Lung microvascular endothelial cell (primary cell): ENCODE measurements at regions not wholly inside any gene's neighbourhood (a gene's known extent, or its start where the extent isn't known, plus 50 kb on each side); places are given as distances from the start of the nearest gene placed in this dataset.

Source experiments
- DNase-seq, 2 donors: peaks; one replicate each; pipeline versions ENCODE4 v3.0.0 to v3.0.0-alpha.2; 2010; ENCODE audit warnings: low read depth in 2 of 2

DNA sequence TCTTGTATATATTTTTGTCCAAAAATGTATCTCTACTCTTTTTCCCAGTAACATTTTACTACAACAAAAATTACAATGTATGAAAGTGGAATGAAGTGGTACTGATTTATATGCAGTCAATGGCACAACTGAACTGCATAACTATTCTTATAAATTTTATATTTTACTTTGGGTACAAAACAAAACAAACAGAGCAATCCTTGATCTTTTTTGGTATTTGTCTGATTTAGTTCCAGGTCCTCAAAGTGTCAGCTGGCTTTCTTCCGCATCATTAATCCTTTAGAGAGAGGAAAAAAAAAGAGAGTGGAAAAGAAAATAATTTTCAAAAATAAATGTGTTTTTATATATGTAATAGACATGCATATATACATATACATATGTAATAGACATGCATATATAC, 252.4 kb upstream of the SLIT2 start:
- DNase-seq: no peak

DNA sequence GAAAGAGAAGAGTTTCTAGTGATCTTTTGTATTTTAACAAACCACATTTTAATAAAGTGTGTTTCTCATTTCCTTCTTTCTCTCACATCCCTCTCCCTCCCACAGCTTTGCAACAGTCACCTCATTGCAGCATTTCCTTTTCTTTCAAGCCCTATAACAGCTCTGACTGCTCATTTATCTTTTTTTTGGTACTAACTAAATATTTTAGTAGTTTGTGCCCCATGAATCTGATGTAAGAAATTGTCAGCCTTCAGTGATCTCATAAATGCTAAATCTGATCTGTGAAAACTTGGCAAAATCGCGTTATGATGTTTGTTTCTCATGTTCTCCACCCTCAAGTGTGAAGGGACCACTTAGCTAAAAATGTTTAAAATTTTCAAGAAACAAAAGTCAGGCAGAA, 258.5 kb upstream of the SLIT2 start:
- peak in 1 of 2 donors; percentile 45 for DNase-seq

DNA sequence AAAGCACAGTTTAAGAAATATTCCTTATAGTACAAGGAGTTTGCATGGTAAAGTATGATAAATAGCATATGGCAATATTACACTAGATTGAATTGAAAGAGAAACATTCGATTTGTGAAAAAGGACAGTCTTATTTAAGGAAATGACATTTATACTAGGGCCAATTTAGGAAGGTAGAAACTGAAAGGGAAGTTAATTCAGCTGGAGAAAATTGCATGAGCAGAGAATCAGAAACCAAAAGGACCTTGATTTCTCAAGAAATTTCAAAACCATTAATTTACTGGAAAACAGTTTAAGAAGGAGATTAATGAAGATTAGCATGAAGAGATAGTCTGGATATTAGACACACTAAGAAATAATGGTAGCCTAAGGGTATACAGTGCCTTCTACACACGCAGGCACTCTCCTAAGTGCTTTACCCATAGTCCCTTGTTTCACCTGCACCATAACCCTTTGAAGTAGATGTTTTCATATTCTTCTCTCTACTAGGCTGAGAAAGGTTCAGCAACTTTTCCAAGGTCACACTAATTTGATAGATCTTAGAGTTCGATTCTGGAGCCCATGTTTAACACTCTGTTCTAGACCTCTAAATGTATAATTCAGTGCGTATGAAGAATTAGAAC, 259.1 kb upstream of the SLIT2 start:
- no peak for DNase-seq

DNA sequence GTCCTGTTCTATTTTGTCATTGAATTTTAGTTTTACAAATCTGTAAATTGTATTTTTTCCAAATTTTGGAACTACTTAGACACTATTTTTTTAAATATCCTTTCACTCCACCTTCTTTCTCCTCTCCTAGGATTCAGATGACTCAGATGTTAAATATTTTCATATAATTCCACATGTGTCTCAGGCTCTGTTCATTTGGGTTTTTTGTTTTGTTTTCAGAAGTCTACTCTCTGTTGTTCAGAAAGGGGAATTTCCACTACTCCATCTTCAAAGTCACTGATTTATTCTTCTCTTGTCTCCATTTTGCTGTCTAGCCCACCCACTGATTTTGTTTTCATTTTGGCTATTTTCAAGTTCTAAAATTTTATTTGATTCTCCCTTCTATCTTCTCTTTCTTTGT, 264.0 kb upstream of the SLIT2 start:
- peak in 1 of 2 donors; percentile 66 for DNase-seq

DNA sequence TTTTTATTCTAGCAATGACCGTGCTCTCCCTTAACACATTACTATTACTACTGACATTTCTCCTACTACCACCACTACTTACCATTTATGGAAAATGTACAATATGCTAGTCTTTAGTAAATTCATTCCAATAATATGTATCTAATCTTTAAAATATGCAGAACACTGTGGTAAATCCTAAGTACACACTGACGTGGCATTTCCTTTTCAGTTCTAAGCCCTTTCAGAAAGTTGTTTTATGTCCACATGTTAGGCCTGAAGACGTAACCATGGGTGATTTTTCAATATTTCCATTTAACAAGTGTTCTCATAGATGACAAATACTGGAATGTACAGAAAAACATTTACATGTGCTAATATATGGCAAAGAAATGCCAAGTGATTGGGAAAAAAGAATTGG, 268.6 kb upstream of the SLIT2 start:
- DNase-seq: peak in 1 of 2 donors; percentile 95

DNA sequence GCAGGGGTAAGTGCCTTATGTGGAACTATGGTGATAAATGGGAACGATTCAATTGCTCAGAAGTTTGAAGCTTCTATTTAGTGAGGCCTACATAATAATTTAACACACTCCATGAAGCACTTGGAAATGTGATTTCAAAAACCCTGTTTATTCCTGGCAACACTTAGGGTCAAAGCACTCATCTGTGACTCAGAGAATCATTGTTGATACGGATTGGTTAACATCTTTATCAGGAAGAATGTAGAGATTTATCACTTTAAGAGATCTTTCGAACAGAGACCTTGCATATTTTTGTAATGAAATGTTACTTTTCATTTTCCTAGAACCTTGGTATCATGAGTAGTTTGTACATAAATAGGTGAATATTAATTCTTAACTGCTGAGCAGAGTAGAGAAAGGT, 269.1 kb upstream of the SLIT2 start:
- DNase-seq: peak in 1 of 2 donors; percentile 82

DNA sequence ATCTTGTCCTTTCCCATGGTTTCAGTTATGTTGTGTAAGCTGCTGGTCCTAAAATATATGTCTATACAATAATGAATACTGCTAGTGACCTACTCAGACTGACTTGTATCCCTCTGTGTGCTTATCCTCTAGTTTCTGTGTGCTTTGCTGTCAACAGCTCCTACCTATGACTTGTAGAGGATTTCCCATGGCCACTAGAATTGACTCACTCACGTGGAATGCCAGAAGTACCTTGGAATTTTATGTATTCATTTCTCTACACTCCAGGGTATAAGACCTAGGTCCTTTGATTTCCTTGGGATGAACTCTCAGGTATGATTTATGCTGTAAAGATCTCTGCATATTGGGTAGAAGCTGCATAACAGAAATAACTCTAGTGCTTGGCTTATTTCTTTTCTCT, 279.9 kb upstream of the SLIT2 start:
- DNase-seq: peak in 1 of 2 donors; percentile 26

DNA sequence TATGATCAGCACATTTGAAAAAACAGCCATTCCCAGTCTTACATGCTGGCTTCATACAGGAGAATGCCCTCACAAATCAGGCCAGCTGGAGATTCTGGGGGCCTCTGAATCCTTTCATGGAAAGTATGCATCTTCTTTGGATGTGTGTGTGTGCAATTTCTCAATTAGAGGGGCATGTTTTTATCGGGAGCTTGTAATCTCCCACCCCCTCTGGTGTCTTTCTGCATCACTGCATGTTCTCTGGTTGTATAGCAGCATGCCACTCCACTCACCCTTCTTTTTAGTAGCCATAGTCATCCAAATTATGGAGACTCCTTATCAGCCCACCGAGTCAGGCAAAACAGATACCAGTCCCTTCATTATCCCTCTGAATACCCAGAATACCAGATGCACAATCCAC, 282.2 kb upstream of the SLIT2 start:
- DNase-seq: no peak

DNA sequence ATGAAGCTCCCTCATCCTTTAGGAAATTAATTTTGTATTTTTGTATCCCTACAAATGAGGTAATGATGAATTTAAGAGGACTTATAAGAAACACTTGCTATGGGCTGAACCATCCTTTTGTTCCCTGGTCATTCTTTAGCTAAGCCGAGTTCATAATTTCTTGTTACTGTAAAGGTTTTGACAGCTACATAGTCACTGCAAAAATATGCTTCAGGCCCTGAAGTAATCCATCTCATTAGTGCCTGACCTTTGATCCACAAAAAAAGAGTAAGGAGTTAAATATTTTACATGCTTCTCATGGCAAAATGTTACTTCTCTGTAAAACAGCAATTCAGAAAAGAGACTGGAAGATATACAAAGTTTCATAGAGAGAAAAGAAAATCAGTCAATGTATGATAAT, 290.6 kb upstream of the SLIT2 start:
- peak in 1 of 2 donors; percentile 58 for DNase-seq

DNA sequence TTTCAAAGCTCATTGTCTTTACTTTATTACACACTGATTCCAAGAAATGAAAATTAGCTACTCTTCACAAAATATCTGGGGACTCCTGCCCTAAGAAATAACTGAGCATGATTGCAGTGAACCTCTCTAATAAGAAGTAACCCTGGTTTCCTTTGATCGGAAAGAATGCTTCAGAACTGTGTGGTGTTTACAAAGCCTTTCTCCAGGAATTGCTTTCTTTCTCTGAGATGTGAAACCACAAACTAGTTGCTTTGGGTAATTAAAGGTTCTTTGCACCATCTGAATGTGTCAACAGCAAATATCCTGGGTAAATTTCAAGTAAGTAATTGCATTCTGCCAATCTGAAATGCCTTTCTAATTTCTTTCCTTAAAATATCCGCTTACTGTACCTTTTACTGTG, 292.9 kb upstream of the SLIT2 start:
- DNase-seq: no peak

DNA sequence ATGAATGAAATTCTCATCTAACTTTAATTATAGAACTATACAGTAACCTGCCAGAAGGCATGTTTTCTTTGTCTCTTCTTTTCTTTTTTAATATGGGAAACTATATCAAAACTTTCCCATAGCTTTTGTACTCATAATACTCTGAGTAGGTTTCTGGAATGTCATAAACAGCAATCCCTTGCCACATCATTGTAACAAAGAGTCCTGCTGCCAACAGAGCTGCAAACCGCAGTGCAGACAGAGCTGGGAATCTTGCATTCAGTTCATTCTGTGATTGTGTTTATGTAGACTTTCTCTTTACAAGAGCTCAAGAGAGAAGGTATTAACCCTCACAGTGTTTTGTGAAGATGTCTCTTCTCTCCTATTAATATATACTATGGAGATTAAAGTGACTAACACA, 304.4 kb upstream of the SLIT2 start:
- DNase-seq: peak in 1 of 2 donors; percentile 16

DNA sequence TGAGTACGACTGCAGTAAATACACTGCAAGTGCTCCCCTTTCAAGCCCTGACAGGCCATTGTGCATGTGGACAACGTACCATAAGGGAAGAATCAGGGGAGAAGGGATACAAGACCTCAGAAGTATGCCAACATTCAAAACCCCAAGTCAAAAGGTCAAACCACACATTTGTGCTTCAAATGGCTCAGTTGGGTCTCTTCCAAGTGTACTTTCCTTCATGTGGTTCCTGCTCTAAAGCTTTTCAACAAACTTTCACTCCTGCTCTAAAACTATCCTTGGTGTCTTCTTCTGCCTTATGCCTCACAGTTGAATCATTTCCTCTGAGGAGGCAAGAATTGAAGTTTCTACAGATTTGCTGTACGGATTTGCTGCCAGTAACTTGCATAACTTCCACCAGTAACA, 305.7 kb upstream of the SLIT2 start:
- peak in 1 of 2 donors; percentile 97 for DNase-seq

DNA sequence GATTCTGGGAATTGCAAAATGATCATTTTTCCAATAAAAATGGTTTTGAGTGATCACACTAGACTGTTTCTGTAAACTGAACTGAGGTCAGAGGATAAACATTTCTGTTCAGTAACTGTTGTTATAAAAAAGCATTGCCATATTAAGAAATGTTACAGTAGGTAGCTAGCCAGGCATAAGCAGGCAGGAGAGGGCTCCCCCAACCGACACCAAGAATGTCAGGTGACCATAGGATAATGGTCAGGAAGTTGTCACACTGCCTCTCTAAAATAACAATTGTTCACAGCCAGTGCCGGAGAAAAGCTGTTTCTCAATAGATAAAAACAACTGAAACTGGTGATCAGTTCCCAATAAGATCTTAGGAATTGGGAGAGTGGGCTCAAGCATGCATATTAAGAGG, 306.2 kb upstream of the SLIT2 start:
- DNase-seq: peak in 1 of 2 donors; percentile 52

DNA sequence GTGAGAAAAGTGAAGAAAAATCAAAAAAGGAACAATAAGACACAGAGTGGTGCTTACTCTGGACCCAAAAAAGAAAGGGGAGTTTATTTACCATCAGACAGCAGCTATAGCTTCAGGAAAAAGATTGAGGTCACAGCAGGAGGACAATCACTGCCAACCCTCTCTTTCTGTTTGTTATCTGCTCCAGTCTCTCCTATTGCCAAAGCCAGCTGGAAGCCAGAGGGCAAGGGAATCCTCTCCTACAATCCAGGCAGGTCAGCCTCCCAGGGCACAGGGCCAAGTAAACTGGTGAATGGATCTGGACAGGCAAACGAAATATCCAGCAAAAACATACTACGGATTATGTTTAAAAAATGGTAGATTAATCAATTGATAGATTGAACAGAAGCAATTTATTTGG, 306.9 kb upstream of the SLIT2 start:
- no peak for DNase-seq

DNA sequence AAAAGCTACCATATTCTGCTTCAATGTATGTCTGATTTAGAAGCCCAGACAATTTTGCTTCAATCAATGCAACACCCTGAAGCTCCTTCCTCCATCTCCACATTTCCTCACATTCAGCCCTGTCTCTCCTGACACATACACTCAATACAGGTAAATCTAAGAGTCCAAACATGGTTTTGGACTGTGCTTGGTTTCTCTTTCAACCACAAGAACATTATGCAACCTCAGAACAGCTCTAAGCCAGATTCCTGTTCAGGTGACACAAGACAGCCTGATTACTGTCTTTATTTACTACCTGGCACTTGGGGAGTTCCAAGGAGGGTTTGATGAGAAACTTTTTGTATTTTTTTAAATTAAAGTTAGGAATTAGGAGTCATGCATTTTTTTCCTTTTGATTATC, 307.5 kb upstream of the SLIT2 start:
- DNase-seq: no peak

DNA sequence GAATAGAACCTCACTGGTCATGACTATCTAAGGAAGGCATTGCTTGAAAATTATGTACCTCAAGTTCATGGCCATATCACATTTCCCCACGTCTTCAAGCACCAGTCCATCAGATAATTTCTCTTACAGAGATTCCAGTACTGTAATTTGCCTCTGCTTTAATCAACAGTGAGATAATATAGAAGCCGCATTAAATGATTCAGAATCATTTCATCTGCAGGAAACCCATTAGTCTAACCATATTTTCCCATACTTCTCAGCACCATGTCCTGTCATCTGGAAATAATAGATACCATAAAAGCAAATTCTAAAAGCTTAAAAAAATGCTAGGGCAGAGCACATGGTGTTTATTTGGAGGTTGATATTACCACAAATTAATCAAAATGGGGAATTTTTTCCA, 310.3 kb upstream of the SLIT2 start:
- no peak for DNase-seq

DNA sequence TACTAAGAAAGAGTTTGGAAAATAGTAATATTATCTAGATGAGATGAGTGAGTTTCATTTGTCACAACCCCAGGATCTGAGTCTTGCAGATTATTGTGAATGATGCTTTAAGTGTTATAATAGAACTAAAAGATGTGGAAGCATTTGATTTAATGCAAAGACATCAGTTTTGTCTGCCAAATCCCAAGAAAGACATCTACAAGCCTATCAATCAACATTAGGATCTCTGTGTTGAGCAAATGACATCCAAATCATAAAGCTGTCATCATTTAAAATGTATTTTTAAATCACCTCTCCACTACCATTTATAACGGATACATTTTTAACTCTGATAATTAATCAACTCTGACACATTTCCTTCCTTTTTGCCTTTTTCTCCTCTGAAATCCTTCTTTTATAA, 310.8 kb upstream of the SLIT2 start:
- DNase-seq: no peak

DNA sequence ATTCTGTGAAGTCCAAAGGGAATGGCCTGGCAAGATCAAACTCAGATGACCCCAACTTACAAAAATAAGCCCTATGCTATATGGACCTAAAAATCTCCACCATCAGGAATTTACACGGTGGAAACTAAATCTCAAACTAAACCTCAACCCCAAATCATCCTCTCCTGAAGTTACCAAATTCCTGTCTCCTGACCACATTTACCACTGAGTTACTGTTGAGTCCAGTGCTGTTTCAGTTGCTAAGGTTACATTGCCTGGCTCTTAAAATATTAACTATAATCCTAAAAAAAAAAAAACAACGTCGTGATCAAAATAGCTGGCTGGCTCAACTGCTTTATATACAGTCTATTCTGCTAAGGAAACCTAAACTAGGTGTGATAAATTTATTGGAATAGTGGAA, 315.2 kb upstream of the SLIT2 start:
- DNase-seq: no peak

DNA sequence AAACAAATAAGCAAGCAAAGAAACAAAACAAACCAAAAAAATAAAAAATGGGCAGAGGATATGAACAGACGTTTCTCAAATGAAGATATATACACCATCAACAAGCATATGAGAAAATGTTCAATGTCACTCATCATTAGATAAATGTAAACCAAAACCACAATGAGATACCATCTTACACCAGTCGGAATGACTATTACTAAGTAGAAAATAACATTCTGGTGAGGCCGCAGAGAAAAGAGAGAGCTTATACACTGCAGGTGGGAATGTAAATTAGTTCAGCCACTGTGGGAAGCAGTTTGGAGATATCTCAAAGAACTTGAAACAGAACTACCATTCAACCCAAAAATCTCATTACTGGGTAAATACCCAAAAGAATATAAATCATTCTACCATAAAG, 321.0 kb upstream of the SLIT2 start:
- no peak for DNase-seq

DNA sequence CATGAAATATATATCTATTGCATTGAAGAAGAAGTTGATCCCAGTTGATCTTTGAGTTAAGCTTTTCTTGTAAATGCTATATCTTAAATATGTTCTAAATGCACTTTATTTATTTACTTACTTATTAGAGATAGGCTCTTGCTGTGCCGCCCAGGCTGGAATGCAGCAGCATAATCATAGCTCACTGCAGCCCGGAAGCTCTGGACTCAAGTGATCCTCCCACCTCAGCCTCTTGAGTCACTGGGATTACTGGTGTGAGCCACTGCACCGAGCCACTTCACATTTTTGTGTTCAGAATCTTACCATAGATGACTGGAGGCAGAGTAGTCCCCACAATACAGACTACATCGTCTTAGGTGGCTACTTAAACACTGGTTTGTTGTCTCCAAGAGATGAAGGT, 324.3 kb upstream of the SLIT2 start:
- peak in 1 of 2 donors; percentile 4 for DNase-seq

DNA sequence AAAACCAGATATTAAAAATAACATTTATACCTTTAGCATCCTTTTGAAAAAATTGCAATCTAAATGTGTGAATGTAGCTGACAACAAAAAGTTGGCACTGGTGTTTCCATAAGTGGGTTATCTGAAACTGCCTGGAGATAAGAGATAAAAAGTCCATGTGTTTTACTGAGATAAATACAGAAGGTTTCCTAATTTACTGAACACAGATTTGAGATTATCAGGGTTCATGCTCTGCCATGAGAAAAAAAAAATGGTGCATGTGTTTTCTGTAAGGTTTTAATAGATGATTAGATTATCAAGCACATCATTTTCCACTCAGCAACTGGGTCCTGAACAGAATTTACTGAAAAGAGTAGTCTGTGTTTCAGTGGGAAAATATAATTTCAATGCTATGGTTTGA, 326.2 kb upstream of the SLIT2 start:
- DNase-seq: no peak

DNA sequence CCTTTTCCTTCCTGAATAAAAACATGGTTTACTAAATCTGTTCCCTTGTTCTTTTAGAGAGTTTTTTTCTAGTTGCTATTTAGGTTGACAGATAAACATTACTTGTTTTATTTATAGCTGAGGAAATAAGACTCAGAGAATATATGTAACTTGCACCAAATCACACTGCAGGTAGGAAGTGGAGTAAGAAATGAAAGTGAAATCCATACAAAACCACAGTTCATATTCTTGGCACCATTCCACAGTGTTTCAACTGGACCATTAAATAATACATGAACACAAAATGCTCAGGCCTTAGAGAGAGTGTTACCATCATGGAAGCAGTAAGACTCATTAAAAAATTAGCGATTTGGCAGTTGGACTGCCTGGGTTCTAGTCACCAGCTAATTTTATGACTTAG, 326.9 kb upstream of the SLIT2 start:
- peak in 1 of 2 donors; percentile 65 for DNase-seq

DNA sequence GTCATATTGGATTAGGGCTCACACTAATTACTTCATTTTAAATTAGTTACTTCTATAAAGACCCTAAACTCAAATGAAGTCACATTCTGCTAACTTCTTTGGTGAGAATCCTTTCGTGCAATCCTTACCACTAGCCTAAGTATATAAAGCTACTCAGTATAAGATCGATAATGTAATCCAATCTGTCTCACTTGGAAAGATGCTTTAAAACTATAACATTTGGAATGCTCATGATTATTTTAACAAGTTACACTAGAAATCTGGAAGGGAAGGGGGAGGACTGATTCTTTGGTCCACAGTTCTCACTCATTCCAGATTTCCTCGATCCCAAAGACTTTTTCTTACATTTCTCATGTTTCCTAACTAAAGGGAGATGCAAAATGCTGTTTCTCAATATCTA, 336.4 kb upstream of the SLIT2 start:
- DNase-seq: no peak

DNA sequence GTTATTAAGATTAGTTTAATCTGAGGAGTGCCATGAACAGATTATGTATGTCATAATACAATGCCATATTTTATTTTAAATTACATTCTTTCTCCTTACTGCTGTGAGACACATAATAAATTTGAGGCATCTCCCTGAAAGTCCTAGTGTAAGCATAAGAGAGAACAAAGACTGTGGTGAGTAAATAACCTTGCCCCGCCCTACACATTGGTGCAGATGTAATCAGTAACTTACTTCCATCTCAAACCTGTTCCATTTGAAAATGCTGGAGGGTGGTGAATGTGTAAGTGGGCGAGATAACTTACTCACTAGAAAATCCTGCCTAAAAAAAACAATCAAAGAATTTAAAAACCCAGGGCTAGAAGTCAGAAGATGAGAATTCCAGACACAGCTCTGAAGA, 338.1 kb upstream of the SLIT2 start:
- no peak for DNase-seq
